ENCODE measurements at regions not wholly inside any gene's neighbourhood (a gene's known extent, or its start where the extent isn't known, plus 50 kb on each side); places are given as distances from the start of the nearest gene placed in this dataset.

GRCh38 chr20:39516964-39517363, 554.8 kb downstream of the DHX35 start:
- no peaks in the 10 kb centered on the region for H3K4me1 ChIP-seq (ENCODE audit: insufficient read depth, low read length)
- H3K79me2 ChIP-seq (ENCODE audit: low read length): no peaks in the 10 kb centered on the region
- CTCF ChIA-PET: no interaction called here
- H3K36me3 ChIP-seq (ENCODE audit: low read depth, low read length): no peaks in the 10 kb centered on the region
- DNase-seq: no peak
- H3K4me2 ChIP-seq (ENCODE audit: low read length): no peak overlapping the region
- no peak overlapping the region for H3K9ac ChIP-seq (ENCODE audit: low read length)
- no peak overlapping the region for H2AFZ ChIP-seq (ENCODE audit: low read length)
- H3K27me3 ChIP-seq (ENCODE audit: low read length): no peaks in the 10 kb centered on the region
- H3K4me3 ChIP-seq (ENCODE audit: low read length): no peak overlapping the region
- POLR2A ChIA-PET (ENCODE audit: unreplicated experiment): no interaction called here
- BruUV-seq (replicated peaks): no TSS peak
- no peak for TF ChIP-seq EZH2phosphoT487 (IDR thresholded peaks at IDR 0.05; ENCODE audit: borderline replicate concordance, low read length)
- TF ChIP-seq EZH2 (IDR thresholded peaks at IDR 0.05; ENCODE audit: low read length, unreplicated experiment): no peak
- TF ChIP-seq CTCF (conservative IDR thresholded peaks at IDR 0.05; ENCODE audit: low read depth, low read length): no peak
- H3K9me3 ChIP-seq (ENCODE audit: low read length): peaks cover 23% of the 10 kb centered on the region; the same call in 1 of the 2 replicates
- H3K27ac ChIP-seq (ENCODE audit: low read length): no peak overlapping the region
- H3F3A ChIP-seq (ENCODE audit: low read length, unreplicated experiment): no peaks in the 10 kb centered on the region
- ATAC-seq: no peak
- H4K20me1 ChIP-seq (ENCODE audit: low read length): no peaks in the 10 kb centered on the region
- intact Hi-C loops (cut with micrococcal nuclease): no loop called here
- no peaks in the 10 kb centered on the region for H3K9me2 ChIP-seq (replicated peaks; ENCODE audit: low read length)

GRCh38 chr20:39504710-39505094, 542.6 kb downstream of the DHX35 start:
- Histone ChIP-seq H3K4me1 (ENCODE audit: insufficient read depth, low read length) (no peaks in the 10 kb centered on the region), H2AFZ (ENCODE audit: low read length) (no peak overlapping the region), H3K79me2 (ENCODE audit: low read length) (no peaks in the 10 kb centered on the region), H3K27me3 (ENCODE audit: low read length) (no peaks in the 10 kb centered on the region), H3K4me2 (ENCODE audit: low read length) (no peak overlapping the region), H3K9me2 (replicated peaks; ENCODE audit: low read length) (no peaks in the 10 kb centered on the region), H3K9me3 (ENCODE audit: low read length) (peaks cover 19% of the 10 kb centered on the region), H3K9ac (ENCODE audit: low read length) (no peak overlapping the region), H4K20me1 (ENCODE audit: low read length) (no peaks in the 10 kb centered on the region), H3K4me3 (ENCODE audit: low read length) (no peak overlapping the region), H3K36me3 (ENCODE audit: low read depth, low read length) (no peaks in the 10 kb centered on the region), H3K27ac (ENCODE audit: low read length) (no peak overlapping the region), H3F3A (ENCODE audit: low read length, unreplicated experiment) (no peaks in the 10 kb centered on the region)
- TF ChIP-seq CTCF (conservative IDR thresholded peaks at IDR 0.05; ENCODE audit: low read depth, low read length): no peak
- no peak for TF ChIP-seq EZH2 (IDR thresholded peaks at IDR 0.05; ENCODE audit: low read length, unreplicated experiment)
- no peak for TF ChIP-seq EZH2phosphoT487 (IDR thresholded peaks at IDR 0.05; ENCODE audit: borderline replicate concordance, low read length)
- intact Hi-C loops (cut with micrococcal nuclease): no loop called here
- no TSS peak for BruUV-seq (replicated peaks)
- ChIA-PET CTCF (no interaction called here), POLR2A (ENCODE audit: unreplicated experiment) (no interaction called here)
- DNase-seq (no peak), ATAC-seq (no peak)

- no peak for DNase-seq
- Histone ChIP-seq H2AFZ (ENCODE audit: low read length) (no peak overlapping the region), H3F3A (ENCODE audit: low read length, unreplicated experiment) (no peaks in the 10 kb centered on the region), H3K4me3 (ENCODE audit: low read length) (no peak overlapping the region), H3K27me3 (ENCODE audit: low read length) (no peaks in the 10 kb centered on the region), H3K4me2 (ENCODE audit: low read length) (no peak overlapping the region), H3K9ac (ENCODE audit: low read length) (no peak overlapping the region), H3K4me1 (ENCODE audit: insufficient read depth, low read length) (no peaks in the 10 kb centered on the region), H3K36me3 (ENCODE audit: low read depth, low read length) (no peaks in the 10 kb centered on the region), H3K9me2 (replicated peaks; ENCODE audit: low read length) (no peaks in the 10 kb centered on the region), H3K79me2 (ENCODE audit: low read length) (no peaks in the 10 kb centered on the region), H3K9me3 (ENCODE audit: low read length) (peaks cover 17% of the 10 kb centered on the region), H3K27ac (ENCODE audit: low read length) (no peak overlapping the region), H4K20me1 (ENCODE audit: low read length) (no peaks in the 10 kb centered on the region)
- intact Hi-C loops (cut with micrococcal nuclease): no loop called here
- TF ChIP-seq EZH2phosphoT487 (IDR thresholded peaks at IDR 0.05; ENCODE audit: borderline replicate concordance, low read length) (no peak), EZH2 (IDR thresholded peaks at IDR 0.05; ENCODE audit: low read length, unreplicated experiment) (no peak), CTCF (conservative IDR thresholded peaks at IDR 0.05; ENCODE audit: low read depth, low read length) (no peak)
- ATAC-seq: no peak
- POLR2A ChIA-PET (ENCODE audit: unreplicated experiment): no interaction called here
- CTCF ChIA-PET: no interaction called here
- BruUV-seq (replicated peaks): no TSS peak
These were observed 542.0 kb downstream of the DHX35 start for GRCh38 chr20:39503902-39504709.
